OCI-LY7 (cell line): ENCODE measurements at regions not wholly inside any gene's neighbourhood (a gene's known extent, or its start where the extent isn't known, plus 50 kb on each side); places are given as distances from the start of the nearest gene placed in this dataset.

ENCODE experiments used
- BruUV-seq: library from RNA; stranded (reverse); fragments of 400-500 nt; replicated peaks from 2 replicates; lab custom pipeline; 2021; lab: Mats Ljungman, UMichigan
- CTCF ChIA-PET: fragments of 300-600 bp; sonication (Branson Sonifier 250); formaldehyde crosslinking; loops from one replicate; lab custom pipeline; 2022; ENCODE audit warnings: antibody characterized with exemption; ENCODE audit not compliant: unreplicated experiment; lab: Charles Lee
- POLR2A ChIA-PET: fragments of 300-600 bp; sonication (Branson Sonifier 250); formaldehyde crosslinking; loops from one replicate; lab custom pipeline; 2022; ENCODE audit warnings: antibody characterized with exemption; lab: Charles Lee
- DNase-seq: peaks from one replicate; pipeline ENCODE4 v3.0.0-alpha.2; 2015; ENCODE audit warnings: low spot score
- H2AFZ ChIP-seq: fragments of 200-600 bp; sonication (generic), shearing (Covaris generic); 2 replicates; pipeline ENCODE4 v1.6.1; 2014; ENCODE audit warnings: mild to moderate bottlenecking, antibody characterized with exemption, low read length, moderate library complexity
- H3K27ac ChIP-seq: fragments of 200-600 bp; sonication (generic); 2 replicates; pipeline ENCODE4 v1.5.1; 2014; ENCODE audit warnings: mixed run types, low read depth, mild to moderate bottlenecking, moderate library complexity, low read length, inconsistent platforms; ENCODE audit not compliant: poor library complexity, severe bottlenecking
- H3K36me3 ChIP-seq: fragments of 200-600 bp; sonication (generic); 2 replicates; pipeline ENCODE4 v1.6.1; 2014; ENCODE audit warnings: mild to moderate bottlenecking, antibody characterized with exemption, low read length, moderate library complexity, mixed read lengths; ENCODE audit not compliant: insufficient read depth
- H3K4me1 ChIP-seq: fragments of 200-600 bp; sonication (generic); 2 replicates; pipeline ENCODE4 v1.5.1; 2014; ENCODE audit warnings: mild to moderate bottlenecking, low read length; ENCODE audit not compliant: insufficient read depth, poor library complexity, severe bottlenecking
- H3K4me2 ChIP-seq: fragments of 200-600 bp; sonication (generic); 2 replicates; pipeline ENCODE4 v1.6.1; 2014; ENCODE audit warnings: mild to moderate bottlenecking, low read length
- H3K4me3 ChIP-seq: fragments of 200-600 bp; sonication (generic); 2 replicates; pipeline ENCODE4 v1.5.1; 2014; ENCODE audit warnings: mild to moderate bottlenecking, low read depth, low read length; ENCODE audit not compliant: poor library complexity, severe bottlenecking
- H3K79me2 ChIP-seq: fragments of 200-600 bp; sonication (generic); 2 replicates; pipeline ENCODE4 v1.6.1; 2016; ENCODE audit warnings: low read depth, mild to moderate bottlenecking, low read length, moderate library complexity, mixed read lengths; ENCODE audit not compliant: insufficient read depth
- H3K9me2 ChIP-seq: fragments of 200-600 bp; sonication (generic); 2 replicates; pipeline ENCODE4 v1.6.1; 2016; ENCODE audit warnings: mild to moderate bottlenecking, low read length, mixed read lengths; ENCODE audit not compliant: insufficient read depth
- H3K9me3 ChIP-seq: fragments of 200-600 bp; sonication (generic); 2 replicates; pipeline ENCODE4 v1.6.1; 2014; ENCODE audit warnings: mild to moderate bottlenecking, mixed run types, low read length, mixed read lengths
- H4K20me1 ChIP-seq: fragments of 200-600 bp; sonication (generic); 2 replicates; pipeline ENCODE4 v1.6.1; 2014; ENCODE audit warnings: mild to moderate bottlenecking, antibody characterized with exemption, low read length, moderate library complexity, mixed read lengths; ENCODE audit not compliant: insufficient read depth
- EZH2phosphoT487 ChIP-seq: fragments of 200-600 bp; sonication (generic); IDR thresholded peaks from 2 replicates; pipeline ENCODE4 v1.6.1; 2018; ENCODE audit warnings: low read depth, borderline replicate concordance, mild to moderate bottlenecking, mixed run types, antibody characterized with exemption, low read length, moderate library complexity, mixed read lengths
- intact Hi-C: fragments of 100-400 bp; cut with micrococcal nuclease; formaldehyde crosslinking; loops from one replicate; pipeline ENCODE4 v1.10.0; 2022; ENCODE audit not compliant: unreplicated experiment
- TF ChIP-seq, protein P1 (sequence below): fragments of 200-600 bp; sonication (generic); conservative IDR thresholded peaks from 2 replicates; pipeline ENCODE4 v1.5.1; 2014; ENCODE audit warnings: mild to moderate bottlenecking, antibody characterized with exemption, low read length, moderate library complexity, mixed read lengths

GRCh38 chr2:207252979-207253645 lies 87.4 kb upstream of the KLF7 start:
- H3K36me3 ChIP-seq = no peaks in the 10 kb centered on the region
- H3K4me3 ChIP-seq = no peak overlapping the region
- no peak overlapping the region for H3K27ac ChIP-seq
- no peak for DNase-seq
- TF ChIP-seq, protein P1, sequence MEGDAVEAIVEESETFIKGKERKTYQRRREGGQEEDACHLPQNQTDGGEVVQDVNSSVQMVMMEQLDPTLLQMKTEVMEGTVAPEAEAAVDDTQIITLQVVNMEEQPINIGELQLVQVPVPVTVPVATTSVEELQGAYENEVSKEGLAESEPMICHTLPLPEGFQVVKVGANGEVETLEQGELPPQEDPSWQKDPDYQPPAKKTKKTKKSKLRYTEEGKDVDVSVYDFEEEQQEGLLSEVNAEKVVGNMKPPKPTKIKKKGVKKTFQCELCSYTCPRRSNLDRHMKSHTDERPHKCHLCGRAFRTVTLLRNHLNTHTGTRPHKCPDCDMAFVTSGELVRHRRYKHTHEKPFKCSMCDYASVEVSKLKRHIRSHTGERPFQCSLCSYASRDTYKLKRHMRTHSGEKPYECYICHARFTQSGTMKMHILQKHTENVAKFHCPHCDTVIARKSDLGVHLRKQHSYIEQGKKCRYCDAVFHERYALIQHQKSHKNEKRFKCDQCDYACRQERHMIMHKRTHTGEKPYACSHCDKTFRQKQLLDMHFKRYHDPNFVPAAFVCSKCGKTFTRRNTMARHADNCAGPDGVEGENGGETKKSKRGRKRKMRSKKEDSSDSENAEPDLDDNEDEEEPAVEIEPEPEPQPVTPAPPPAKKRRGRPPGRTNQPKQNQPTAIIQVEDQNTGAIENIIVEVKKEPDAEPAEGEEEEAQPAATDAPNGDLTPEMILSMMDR = no peak
- TF ChIP-seq EZH2phosphoT487 = no peak
- ChIA-PET CTCF (no interaction called here), POLR2A (no interaction called here)
- H2AFZ ChIP-seq = no peak overlapping the region
- H3K9me3 ChIP-seq = no peaks in the 10 kb centered on the region
- intact Hi-C loops = no loop called here
- no peaks in the 10 kb centered on the region for H4K20me1 ChIP-seq
- H3K4me2 ChIP-seq = no peak overlapping the region
- H3K79me2 ChIP-seq = no peaks in the 10 kb centered on the region
- no TSS peak for BruUV-seq
- no peaks in the 10 kb centered on the region for H3K4me1 ChIP-seq
- H3K9me2 ChIP-seq = no peaks in the 10 kb centered on the region

DNA sequence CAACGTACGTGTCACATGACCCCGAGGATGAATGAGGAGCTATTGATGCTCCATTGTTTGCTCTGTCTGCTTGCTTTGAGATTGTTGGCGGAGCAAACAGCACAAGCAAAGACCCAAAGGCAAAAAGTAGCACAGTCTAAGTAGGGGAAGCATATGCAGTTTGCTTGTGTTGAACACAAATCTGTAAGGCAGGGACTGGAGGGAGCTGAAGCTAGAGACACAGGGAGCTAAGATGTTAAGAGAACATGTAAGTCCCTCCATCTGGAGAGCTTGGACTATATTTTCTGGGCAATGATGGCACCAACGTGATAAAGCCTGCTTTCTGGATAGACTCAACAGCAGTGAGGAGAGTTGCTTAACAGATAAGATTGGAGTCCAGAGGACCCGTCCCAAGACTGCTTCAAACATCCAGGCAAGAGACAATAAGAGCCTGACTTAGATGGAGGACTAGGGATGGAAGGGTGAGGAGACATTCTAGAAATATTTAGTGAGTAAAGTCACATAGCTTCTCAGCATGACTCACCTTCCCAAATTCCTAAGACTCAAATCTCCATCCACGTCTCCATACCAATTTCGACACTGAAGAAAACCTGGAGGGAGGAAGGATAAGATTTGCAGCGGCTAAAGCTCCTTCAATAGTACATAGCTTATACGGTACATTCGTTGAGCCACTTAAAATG lies 88.1 kb upstream of the KLF7 start:
- intact Hi-C loops = no loop called here
- ChIA-PET POLR2A (interaction anchor here (0.6 kb wide), 1 partner anchor 1092 kb away, joined by 3 read pairs; no protein-coding TSS in a partner anchor), CTCF (no interaction called here)
- Histone ChIP-seq H4K20me1 (no peaks in the 10 kb centered on the region), H3K79me2 (no peaks in the 10 kb centered on the region), H3K9me2 (no peaks in the 10 kb centered on the region), H3K36me3 (no peaks in the 10 kb centered on the region), H3K4me2 (no peak overlapping the region), H3K27ac (no peak overlapping the region), H2AFZ (no peak overlapping the region), H3K9me3 (no peaks in the 10 kb centered on the region), H3K4me1 (no peaks in the 10 kb centered on the region), H3K4me3 (no peak overlapping the region)
- no TSS peak for BruUV-seq
- no peak for DNase-seq
- TF ChIP-seq EZH2phosphoT487 = no peak
- TF ChIP-seq, protein P1 = no peak
